CMK (cell line): ENCODE measurements at regions not wholly inside any gene's neighbourhood (a gene's known extent, or its start where the extent isn't known, plus 50 kb on each side); places are given as distances from the start of the nearest gene placed in this dataset.
A peak's percentile ranks its signal among the peaks of the same experiment; 100 is the strongest.

Source experiments
- DNase-seq: peaks from one replicate; pipeline ENCODE4 v3.0.0-alpha.2; 2010; ENCODE audit warnings: low read depth

- DNase-seq, result peak; percentile 5
These were observed 67.3 kb upstream of the NUP50 start for GRCh38 chr22:45096256-45096907.

- DNase-seq, result no peak
These were observed 66.7 kb upstream of the NUP50 start for GRCh38 chr22:45097061-45097460.

- DNase-seq, result no peak
These were observed 65.7 kb upstream of the NUP50 start for GRCh38 chr22:45098056-45098455.

GRCh38 chr22:45099961-45100360, 63.8 kb upstream of the NUP50 start:
- DNase-seq, result no peak

DNA sequence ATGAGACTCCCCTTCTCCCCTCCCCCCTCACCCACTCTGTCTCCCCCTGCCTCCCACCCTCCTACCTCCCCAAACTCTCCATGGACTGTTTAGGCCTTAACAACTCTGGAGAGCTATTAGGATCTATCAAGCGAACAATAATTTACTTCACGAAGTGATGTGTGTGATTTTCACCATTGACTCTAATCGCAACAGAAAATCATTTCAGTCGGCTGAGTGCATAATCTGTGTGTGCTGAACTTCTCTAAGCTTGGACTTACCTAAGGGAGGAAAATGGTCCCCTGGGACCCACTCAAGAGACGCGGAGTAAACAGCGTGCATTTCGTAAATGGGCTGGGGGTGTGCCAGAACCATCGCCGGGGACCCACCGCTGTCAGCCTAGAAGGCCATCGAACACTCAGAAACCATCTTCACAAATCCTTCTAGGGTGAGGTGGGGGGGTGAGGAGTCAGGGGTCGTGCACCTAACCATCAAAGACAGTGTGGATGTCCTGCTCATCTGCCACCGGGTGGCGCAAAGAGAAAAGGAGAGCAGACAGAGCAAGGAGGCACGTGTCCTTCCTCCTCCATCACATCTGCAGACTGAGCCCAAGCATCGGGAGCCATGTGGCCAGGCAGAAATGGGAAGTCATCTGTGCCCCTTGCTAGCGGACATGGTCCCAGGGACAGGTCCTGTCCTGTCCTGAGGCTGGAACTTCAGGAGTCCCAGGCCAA, 62.1 kb upstream of the NUP50 start:
- peak; percentile 20 for DNase-seq

GRCh38 chr22:45102896-45103420, 60.8 kb upstream of the NUP50 start:
- DNase-seq, result no peak

DNA sequence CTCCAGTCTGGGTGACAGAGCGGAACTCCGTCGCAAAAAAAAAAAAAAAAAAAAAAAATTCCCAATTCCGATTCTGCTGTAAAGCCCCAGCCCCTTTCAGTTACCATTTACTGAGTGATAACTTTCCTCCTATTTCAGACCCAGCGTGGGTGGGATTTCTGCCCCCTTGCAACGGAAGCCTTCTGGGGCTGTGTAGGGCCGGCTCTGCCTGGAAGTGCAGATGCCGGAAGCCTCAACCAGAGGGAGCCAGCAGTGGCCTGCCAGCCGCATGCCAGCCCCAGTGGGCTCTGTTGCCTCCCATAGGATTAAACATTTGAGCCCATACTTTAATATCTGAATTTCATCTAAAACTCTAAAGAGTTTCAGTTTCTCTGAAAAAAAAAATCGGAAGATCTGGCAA, 60.0 kb upstream of the NUP50 start:
- no peak for DNase-seq

DNA sequence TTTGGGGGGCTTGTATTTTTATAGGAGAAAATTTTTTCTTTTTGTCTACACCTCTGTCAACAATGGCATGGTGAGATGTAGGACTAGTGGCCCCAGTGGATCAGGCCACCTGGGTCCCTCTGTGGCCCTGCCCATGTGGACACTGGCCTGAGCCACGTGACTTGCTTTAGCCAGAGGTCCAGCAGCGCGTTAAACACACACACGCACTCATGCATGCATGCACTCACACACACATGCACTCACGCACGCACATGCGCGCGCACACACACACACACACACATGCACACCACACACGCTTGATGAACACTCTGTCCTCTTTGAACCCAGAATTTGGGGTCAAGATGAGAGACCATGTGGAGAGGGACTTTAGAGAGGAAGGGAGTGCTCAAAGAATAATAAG, 59.4 kb upstream of the NUP50 start:
- no peak for DNase-seq

- no peak for DNase-seq
These were observed 58.4 kb upstream of the NUP50 start for GRCh38 chr22:45105281-45105702.

GRCh38 chr22:45107671-45108070, 56.1 kb upstream of the NUP50 start:
- DNase-seq, result no peak

DNA sequence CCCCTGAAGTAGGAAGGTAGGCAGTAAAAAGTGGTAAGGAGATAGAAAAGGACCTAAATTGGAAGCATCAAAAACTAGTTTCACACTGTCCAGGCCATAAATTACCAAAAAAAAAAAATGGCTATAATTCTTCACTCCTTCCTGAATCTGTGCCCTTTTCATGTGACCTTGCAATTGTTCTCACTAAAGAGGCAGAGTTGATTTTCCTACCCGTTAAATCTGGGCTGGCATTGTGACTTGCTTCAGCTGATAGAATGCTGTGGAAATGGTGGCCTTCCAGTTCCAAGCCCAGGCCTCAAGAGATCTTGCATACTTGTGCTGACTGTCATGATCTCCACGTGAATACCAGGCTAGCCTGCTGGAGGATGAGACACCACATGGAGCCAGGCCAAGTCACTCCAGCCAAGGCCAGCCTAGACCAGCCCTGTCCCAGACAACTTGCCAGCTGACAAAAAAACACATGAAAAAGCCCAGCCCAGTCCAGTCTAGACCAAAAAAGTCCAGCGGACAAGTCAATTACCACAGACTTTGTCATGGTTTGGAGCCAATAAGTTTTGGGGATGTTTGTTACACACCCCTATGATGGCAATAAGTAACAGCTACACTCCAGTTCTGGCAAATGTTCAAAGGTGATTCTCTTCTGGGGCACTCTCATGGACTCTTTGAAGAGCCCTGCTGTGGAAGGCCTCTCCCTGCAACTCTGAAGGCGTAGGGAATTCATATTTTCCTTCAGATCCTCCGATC, 51.4 kb upstream of the NUP50 start:
- DNase-seq, result no peak
